ENCODE measurements at regions not wholly inside any gene's neighbourhood (a gene's known extent, or its start where the extent isn't known, plus 50 kb on each side); places are given as distances from the start of the nearest gene placed in this dataset.

GRCh38 chr15:97858296-97858695, 102.2 kb upstream of the ARRDC4 start:
- TF ChIP-seq, protein P1, sequence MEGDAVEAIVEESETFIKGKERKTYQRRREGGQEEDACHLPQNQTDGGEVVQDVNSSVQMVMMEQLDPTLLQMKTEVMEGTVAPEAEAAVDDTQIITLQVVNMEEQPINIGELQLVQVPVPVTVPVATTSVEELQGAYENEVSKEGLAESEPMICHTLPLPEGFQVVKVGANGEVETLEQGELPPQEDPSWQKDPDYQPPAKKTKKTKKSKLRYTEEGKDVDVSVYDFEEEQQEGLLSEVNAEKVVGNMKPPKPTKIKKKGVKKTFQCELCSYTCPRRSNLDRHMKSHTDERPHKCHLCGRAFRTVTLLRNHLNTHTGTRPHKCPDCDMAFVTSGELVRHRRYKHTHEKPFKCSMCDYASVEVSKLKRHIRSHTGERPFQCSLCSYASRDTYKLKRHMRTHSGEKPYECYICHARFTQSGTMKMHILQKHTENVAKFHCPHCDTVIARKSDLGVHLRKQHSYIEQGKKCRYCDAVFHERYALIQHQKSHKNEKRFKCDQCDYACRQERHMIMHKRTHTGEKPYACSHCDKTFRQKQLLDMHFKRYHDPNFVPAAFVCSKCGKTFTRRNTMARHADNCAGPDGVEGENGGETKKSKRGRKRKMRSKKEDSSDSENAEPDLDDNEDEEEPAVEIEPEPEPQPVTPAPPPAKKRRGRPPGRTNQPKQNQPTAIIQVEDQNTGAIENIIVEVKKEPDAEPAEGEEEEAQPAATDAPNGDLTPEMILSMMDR (IDR thresholded peaks at IDR 0.05; ENCODE audit: low read depth, low read length), result no peak
- no peak for TF ChIP-seq EZH2phosphoT487 (IDR thresholded peaks at IDR 0.05; ENCODE audit: low read depth)

Data from OCI-LY3 (cell line).